Ishikawa (cell line): ENCODE measurements at regions not wholly inside any gene's neighbourhood (a gene's known extent, or its start where the extent isn't known, plus 50 kb on each side); places are given as distances from the start of the nearest gene placed in this dataset.
A peak's percentile ranks its signal among the peaks of the same experiment; 100 is the strongest.

Experiments
- CEBPB ChIP-seq: IDR thresholded peaks from 2 replicates; pipeline ENCODE4 v1.6.1; 2012
- CREB1 ChIP-seq: IDR thresholded peaks from 2 replicates; pipeline ENCODE4 v1.6.1; 2012; ENCODE audit warnings: low read depth
- EGR1 ChIP-seq: IDR thresholded peaks from 2 replicates; pipeline ENCODE4 v1.6.1; 2012
- EP300 ChIP-seq: IDR thresholded peaks from 2 replicates; pipeline ENCODE4 v1.6.1; 2012; ENCODE audit warnings: borderline replicate concordance
- FOXM1 ChIP-seq: IDR thresholded peaks from 2 replicates; pipeline ENCODE4 v1.6.1; 2012; ENCODE audit warnings: low read depth, borderline replicate concordance
- NFIC ChIP-seq: IDR thresholded peaks from 2 replicates; pipeline ENCODE4 v1.6.1; 2012
- RAD21 ChIP-seq: IDR thresholded peaks from 2 replicates; pipeline ENCODE4 v1.6.1; 2012; ENCODE audit warnings: low read depth
- TAF1 ChIP-seq: IDR thresholded peaks from 2 replicates; pipeline ENCODE4 v1.6.1; 2012; ENCODE audit warnings: low read depth, mild to moderate bottlenecking
- TEAD4 ChIP-seq: IDR thresholded peaks from 2 replicates; pipeline ENCODE4 v1.6.1; 2012
- YY1 ChIP-seq: IDR thresholded peaks from 2 replicates; pipeline ENCODE4 v1.6.1; 2012; ENCODE audit warnings: low read depth
- ZBTB7A ChIP-seq: IDR thresholded peaks from 2 replicates; pipeline ENCODE4 v1.6.1; 2012; ENCODE audit warnings: low read depth
- TF ChIP-seq, protein P1 (sequence below): IDR thresholded peaks from 2 replicates; pipeline ENCODE4 v1.6.1; 2012
- TF ChIP-seq, protein P2 (sequence below): IDR thresholded peaks from 2 replicates; pipeline ENCODE4 v1.6.1; 2012; ENCODE audit warnings: low read depth, mild to moderate bottlenecking
- TF ChIP-seq, protein P3 (sequence below): IDR thresholded peaks from 2 replicates; pipeline ENCODE4 v1.6.1; 2012

- no peak for TF ChIP-seq FOXM1
- no peak for TF ChIP-seq YY1
- TF ChIP-seq, protein P1, sequence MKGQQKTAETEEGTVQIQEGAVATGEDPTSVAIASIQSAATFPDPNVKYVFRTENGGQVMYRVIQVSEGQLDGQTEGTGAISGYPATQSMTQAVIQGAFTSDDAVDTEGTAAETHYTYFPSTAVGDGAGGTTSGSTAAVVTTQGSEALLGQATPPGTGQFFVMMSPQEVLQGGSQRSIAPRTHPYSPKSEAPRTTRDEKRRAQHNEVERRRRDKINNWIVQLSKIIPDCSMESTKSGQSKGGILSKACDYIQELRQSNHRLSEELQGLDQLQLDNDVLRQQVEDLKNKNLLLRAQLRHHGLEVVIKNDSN: no peak
Observed at GRCh38 chr10:34940436-34940835, 125.3 kb upstream of the PARD3 start.

DNA sequence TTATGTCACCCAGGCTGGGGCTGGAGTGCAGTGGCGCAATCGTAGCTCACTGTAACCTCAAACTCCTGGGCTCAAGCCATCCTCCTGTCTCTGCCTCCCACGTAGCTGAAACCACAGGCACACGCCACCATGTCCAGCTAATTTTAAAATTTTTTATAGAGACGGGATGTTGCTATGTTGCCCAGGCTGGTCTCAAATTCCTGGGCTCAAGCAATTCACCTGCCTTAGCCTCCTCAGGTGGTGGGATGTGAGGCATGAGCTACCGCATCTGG is 123.2 kb upstream of the PARD3 start:
- TF ChIP-seq ZBTB7A (no peak), CREB1 (no peak), RAD21 (no peak), TEAD4 (no peak), TAF1 (no peak), FOXM1 (no peak), NFIC (no peak)

DNA sequence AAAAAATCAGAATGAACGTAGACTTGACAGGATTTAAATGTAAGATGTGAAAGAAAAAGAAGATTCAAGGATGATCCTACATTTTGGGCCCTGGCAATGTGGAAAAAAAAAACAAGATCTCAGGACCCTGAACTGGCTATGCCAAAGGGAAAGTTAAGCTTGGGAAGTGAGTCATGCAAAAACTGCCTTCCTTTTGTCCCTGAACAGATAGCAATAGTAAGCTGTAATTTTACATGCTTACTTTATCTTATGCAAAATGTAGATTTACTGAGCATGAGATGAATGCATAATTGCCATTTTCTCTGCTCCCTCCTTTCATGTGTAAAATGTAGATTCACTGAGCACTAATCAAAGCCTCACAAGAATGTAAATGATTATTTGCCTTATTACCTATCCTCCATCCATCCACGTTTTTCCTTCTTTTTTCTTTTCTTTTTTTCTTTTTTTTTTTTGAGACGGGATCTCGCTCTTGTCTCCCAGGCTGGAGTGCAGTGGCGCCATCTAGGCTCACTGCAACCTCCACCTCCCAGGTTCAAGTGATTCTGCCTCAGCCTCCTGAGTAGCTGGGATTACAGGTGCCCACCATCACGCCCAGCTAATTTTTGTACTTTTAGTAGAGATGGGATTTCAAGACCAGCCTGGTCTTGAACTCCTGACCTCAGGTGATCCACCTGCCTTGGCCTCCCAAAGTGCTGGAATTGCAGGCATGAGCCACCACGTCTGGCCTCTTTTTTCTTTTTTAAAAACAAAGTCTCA is 122.7 kb upstream of the PARD3 start:
- peak; percentile 69 for TF ChIP-seq RAD21

- no peak for TF ChIP-seq RAD21
- TF ChIP-seq ZBTB7A: no peak
- TF ChIP-seq YY1: no peak
- TF ChIP-seq, protein P2, sequence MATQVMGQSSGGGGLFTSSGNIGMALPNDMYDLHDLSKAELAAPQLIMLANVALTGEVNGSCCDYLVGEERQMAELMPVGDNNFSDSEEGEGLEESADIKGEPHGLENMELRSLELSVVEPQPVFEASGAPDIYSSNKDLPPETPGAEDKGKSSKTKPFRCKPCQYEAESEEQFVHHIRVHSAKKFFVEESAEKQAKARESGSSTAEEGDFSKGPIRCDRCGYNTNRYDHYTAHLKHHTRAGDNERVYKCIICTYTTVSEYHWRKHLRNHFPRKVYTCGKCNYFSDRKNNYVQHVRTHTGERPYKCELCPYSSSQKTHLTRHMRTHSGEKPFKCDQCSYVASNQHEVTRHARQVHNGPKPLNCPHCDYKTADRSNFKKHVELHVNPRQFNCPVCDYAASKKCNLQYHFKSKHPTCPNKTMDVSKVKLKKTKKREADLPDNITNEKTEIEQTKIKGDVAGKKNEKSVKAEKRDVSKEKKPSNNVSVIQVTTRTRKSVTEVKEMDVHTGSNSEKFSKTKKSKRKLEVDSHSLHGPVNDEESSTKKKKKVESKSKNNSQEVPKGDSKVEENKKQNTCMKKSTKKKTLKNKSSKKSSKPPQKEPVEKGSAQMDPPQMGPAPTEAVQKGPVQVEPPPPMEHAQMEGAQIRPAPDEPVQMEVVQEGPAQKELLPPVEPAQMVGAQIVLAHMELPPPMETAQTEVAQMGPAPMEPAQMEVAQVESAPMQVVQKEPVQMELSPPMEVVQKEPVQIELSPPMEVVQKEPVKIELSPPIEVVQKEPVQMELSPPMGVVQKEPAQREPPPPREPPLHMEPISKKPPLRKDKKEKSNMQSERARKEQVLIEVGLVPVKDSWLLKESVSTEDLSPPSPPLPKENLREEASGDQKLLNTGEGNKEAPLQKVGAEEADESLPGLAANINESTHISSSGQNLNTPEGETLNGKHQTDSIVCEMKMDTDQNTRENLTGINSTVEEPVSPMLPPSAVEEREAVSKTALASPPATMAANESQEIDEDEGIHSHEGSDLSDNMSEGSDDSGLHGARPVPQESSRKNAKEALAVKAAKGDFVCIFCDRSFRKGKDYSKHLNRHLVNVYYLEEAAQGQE: no peak
- TF ChIP-seq, protein P3, sequence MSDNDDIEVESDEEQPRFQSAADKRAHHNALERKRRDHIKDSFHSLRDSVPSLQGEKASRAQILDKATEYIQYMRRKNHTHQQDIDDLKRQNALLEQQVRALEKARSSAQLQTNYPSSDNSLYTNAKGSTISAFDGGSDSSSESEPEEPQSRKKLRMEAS: no peak
- no peak for TF ChIP-seq CREB1
- no peak for TF ChIP-seq NFIC
Observed at GRCh38 chr10:34936061-34936460, 121.0 kb upstream of the PARD3 start.

DNA sequence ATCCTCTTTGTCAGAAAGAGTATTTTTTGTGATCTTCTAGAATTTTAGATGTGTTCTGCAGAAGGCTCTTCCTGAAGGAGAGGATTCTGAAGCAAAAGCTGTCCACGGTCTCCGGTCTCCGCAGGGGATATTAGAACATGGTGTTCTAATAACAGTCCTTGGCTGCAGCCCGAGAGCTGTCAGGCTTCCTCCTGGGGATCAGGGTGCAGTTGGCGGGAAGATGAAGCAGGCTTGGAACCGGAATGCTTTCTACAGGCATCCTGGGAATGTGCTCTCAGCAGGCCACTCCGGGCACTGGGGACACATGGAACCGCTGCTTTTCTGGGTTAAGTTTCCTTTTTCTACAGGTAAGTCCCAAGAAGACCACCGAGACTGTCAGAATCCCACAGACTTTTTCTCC is 118.6 kb upstream of the PARD3 start:
- peak; percentile 29; the same call in 1 of the 2 replicates for TF ChIP-seq TEAD4
- no peak for TF ChIP-seq ZBTB7A

GRCh38 chr10:34932235-34932634 is 117.1 kb upstream of the PARD3 start:
- TF ChIP-seq EP300 (no peak), YY1 (no peak), NFIC (no peak), ZBTB7A (no peak)
- TF ChIP-seq, protein P2: no peak
- TF ChIP-seq, protein P1: no peak

DNA sequence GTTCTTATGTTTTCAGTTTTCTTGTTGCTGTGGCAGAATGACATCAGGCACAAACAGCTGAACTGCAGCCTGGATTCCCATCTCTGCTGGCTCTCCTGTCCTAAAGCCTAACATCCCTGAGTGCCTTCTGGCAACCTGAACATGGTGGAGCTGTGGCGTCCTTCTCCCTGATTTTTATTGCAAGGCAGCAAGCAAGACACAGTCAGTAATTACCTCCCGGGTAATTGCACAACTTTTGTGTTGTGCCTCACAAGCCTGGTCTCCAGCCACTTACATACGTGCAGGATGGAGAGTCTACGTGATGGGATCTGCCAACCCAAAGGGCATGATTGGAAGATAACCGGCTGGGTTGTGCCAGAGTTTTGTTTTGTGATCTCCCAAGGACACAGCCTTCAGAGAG is 116.1 kb upstream of the PARD3 start:
- no peak for TF ChIP-seq EP300
- no peak for TF ChIP-seq RAD21
- no peak for TF ChIP-seq CEBPB
- no peak for TF ChIP-seq NFIC

DNA sequence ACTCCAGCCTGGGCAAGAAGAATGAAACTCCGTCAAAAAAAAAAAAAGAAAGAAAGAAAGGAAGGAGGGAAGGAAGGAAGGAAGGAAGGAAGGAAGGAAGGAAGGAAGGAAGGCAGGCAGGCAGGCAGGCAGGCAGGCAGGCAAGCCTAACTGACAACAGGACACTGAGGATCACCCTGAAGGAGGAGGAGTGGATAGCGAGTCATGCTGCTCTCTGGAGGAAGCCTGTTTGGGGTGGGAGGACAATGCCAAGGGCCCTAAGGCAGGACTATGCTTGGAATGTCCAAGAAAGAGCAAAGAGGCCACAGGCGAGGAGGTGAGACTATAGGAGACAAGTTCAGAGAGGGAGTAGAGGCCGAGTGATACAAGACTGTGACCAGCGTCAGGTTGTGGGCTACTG is 107.0 kb upstream of the PARD3 start:
- TF ChIP-seq RAD21 (no peak), EGR1 (no peak), FOXM1 (no peak), CREB1 (no peak)
- TF ChIP-seq, protein P1: no peak
